Activated T-cell treated with anti-CD3 and anti-CD28 coated beads, Interleukin-2, amount 50 U/mL, for 24 hours (primary cell): ENCODE measurements at regions not wholly inside any gene's neighbourhood (a gene's known extent, or its start where the extent isn't known, plus 50 kb on each side); places are given as distances from the start of the nearest gene placed in this dataset.

Experiments
- DNase-seq: peaks from one replicate; pipeline ENCODE4 v3.0.0-alpha.2; 2020
- H3K27ac Mint-ChIP-seq: 2 replicates; pipeline ENCODE4 v1.8.0; 2020; ENCODE audit warnings: mild to moderate bottlenecking, mixed read lengths
- H3K27me3 Mint-ChIP-seq: 2 replicates; pipeline ENCODE4 v1.8.0; 2020; ENCODE audit warnings: mixed read lengths
- H3K36me3 Mint-ChIP-seq: 2 replicates; pipeline ENCODE4 v1.8.0; 2020; ENCODE audit warnings: low read depth, mixed read lengths
- H3K4me1 Mint-ChIP-seq: 2 replicates; pipeline ENCODE4 v1.8.0; 2020; ENCODE audit warnings: low read depth, mixed read lengths
- H3K4me3 Mint-ChIP-seq: 2 replicates; pipeline ENCODE4 v1.8.0; 2020; ENCODE audit warnings: mild to moderate bottlenecking, moderate library complexity, mixed read lengths
- H3K9me3 Mint-ChIP-seq: 2 replicates; pipeline ENCODE4 v1.8.0; 2020; ENCODE audit warnings: mixed read lengths

- H3K36me3 Mint-ChIP-seq = no peaks in the 10 kb centered on the region
- no peak overlapping the region for H3K27ac Mint-ChIP-seq
- no peak for DNase-seq
- H3K27me3 Mint-ChIP-seq = no peaks in the 10 kb centered on the region
- no peaks in the 10 kb centered on the region for H3K4me1 Mint-ChIP-seq
- peaks cover 15% of the 10 kb centered on the region for H3K9me3 Mint-ChIP-seq
- H3K4me3 Mint-ChIP-seq = no peak overlapping the region
Measured at GRCh38 chr14:42642787-42643186, 1036.1 kb downstream of the LRFN5 start.

GRCh38 chr14:42633504-42634095 lies 1026.9 kb downstream of the LRFN5 start:
- peaks cover 4% of the 10 kb centered on the region for H3K9me3 Mint-ChIP-seq
- DNase-seq = no peak
- no peaks in the 10 kb centered on the region for H3K36me3 Mint-ChIP-seq
- no peaks in the 10 kb centered on the region for H3K4me1 Mint-ChIP-seq
- H3K4me3 Mint-ChIP-seq = no peak overlapping the region
- H3K27ac Mint-ChIP-seq = no peak overlapping the region
- H3K27me3 Mint-ChIP-seq = no peaks in the 10 kb centered on the region

GRCh38 chr14:42629553-42629952 lies 1022.9 kb downstream of the LRFN5 start:
- Mint-ChIP-seq H3K4me1 (no peaks in the 10 kb centered on the region), H3K27ac (no peak overlapping the region), H3K36me3 (no peaks in the 10 kb centered on the region), H3K4me3 (no peak overlapping the region), H3K9me3 (peaks cover 4% of the 10 kb centered on the region), H3K27me3 (no peaks in the 10 kb centered on the region)
- no peak for DNase-seq

- Mint-ChIP-seq H3K9me3 (peaks cover 1% of the 10 kb centered on the region), H3K27me3 (no peaks in the 10 kb centered on the region), H3K4me1 (no peaks in the 10 kb centered on the region), H3K4me3 (no peak overlapping the region), H3K27ac (no peak overlapping the region), H3K36me3 (no peaks in the 10 kb centered on the region)
- no peak for DNase-seq
Measured at GRCh38 chr14:42628602-42629001, 1021.9 kb downstream of the LRFN5 start.

GRCh38 chr14:42626986-42627385 lies 1020.3 kb downstream of the LRFN5 start:
- no peak for DNase-seq
- Mint-ChIP-seq H3K4me3 (no peak overlapping the region), H3K27ac (no peak overlapping the region), H3K27me3 (no peaks in the 10 kb centered on the region), H3K4me1 (no peaks in the 10 kb centered on the region), H3K36me3 (no peaks in the 10 kb centered on the region), H3K9me3 (no peaks in the 10 kb centered on the region)

DNA sequence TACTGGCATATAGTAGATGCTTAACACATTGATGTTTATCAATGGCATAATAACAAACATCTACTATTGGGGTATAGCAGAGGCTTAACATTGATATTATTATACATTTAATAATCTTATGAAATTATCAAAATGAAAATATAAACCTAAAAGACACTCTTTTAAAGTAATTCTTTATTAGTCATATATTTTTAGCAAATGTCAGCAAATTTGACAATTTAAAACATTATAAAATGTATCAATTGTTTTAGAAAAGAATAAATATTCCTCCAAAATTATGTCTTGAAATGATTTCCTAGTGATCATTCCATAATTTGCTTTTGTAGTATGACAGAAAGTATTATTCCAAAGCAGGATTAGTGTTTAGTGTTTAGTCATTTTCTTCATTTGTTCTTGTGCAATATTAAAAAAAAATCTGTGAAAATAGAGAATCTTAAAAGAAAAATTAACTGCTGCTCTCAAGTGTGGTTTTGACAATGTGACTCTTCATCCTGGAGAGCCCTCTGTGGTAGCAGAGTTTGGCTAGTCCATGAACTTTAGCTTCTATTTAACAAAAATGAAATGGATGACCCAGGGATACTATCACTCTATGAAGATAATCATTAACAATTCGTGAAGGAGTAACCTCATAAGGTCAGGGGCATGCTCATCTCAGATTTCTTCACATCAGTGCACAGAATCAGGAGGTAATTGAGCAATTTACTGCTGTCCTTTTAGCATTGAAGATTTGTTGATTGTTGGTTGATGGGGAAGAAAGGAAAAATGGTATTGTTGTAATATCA lies 1018.5 kb downstream of the LRFN5 start:
- Mint-ChIP-seq H3K4me1 (no peaks in the 10 kb centered on the region), H3K27ac (no peak overlapping the region), H3K4me3 (no peak overlapping the region), H3K36me3 (no peaks in the 10 kb centered on the region), H3K9me3 (peaks cover under 1% of the 10 kb centered on the region), H3K27me3 (no peaks in the 10 kb centered on the region)
- DNase-seq = no peak

DNA sequence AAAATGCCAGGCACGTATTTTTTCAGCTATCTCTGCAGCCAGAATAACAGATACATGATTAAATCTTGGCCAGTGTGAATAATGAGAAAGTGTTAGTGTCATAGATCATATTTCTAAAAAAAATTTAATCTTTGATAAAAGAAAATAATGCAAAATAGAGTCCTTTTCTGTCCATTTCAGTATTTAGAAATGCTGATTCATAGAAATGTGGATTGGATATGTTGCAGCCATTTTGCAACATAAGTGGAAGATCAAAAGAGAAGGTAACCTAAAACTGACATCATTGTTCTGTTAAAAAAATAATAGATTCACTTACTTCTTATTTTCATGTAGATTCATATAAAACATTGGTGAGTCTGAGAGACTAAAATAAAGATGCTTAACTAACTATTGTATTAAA lies 1010.3 kb downstream of the LRFN5 start:
- H3K4me1 Mint-ChIP-seq = no peaks in the 10 kb centered on the region
- H3K4me3 Mint-ChIP-seq = no peak overlapping the region
- H3K36me3 Mint-ChIP-seq = no peaks in the 10 kb centered on the region
- no peak for DNase-seq
- H3K9me3 Mint-ChIP-seq = peaks cover 17% of the 10 kb centered on the region
- H3K27ac Mint-ChIP-seq = no peak overlapping the region
- no peaks in the 10 kb centered on the region for H3K27me3 Mint-ChIP-seq

- no peak overlapping the region for H3K4me3 Mint-ChIP-seq
- peaks cover 3% of the 10 kb centered on the region for H3K9me3 Mint-ChIP-seq
- H3K27ac Mint-ChIP-seq = no peak overlapping the region
- H3K36me3 Mint-ChIP-seq = no peaks in the 10 kb centered on the region
- no peaks in the 10 kb centered on the region for H3K27me3 Mint-ChIP-seq
- no peak for DNase-seq
- no peaks in the 10 kb centered on the region for H3K4me1 Mint-ChIP-seq
Measured at GRCh38 chr14:42606839-42607238, 1000.2 kb downstream of the LRFN5 start.

- Mint-ChIP-seq H3K4me1 (no peaks in the 10 kb centered on the region), H3K36me3 (no peaks in the 10 kb centered on the region), H3K27ac (no peak overlapping the region), H3K27me3 (no peaks in the 10 kb centered on the region), H3K9me3 (peaks cover 9% of the 10 kb centered on the region), H3K4me3 (no peak overlapping the region)
- no peak for DNase-seq
Measured at GRCh38 chr14:42602336-42602845, 995.7 kb downstream of the LRFN5 start.

DNA sequence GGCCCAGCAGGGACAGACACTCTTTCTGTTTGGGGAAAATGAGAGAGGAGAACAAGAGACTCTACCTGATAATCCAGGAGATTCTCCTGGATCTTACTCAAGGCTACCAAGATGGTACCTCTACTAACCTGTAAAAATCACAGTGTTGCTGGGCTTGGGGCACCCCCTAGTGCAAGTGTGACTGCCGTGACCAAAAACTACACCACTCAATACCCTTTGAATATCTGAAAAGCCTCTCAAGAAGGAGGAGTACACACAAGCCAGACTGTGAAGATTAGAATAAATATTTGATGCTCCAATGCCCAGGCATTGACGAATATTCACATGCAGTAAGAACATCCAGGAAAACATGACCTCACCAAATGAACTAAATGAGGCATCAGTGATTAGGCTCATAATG lies 965.4 kb downstream of the LRFN5 start:
- Mint-ChIP-seq H3K27me3 (no peaks in the 10 kb centered on the region), H3K9me3 (peaks cover 21% of the 10 kb centered on the region), H3K27ac (no peak overlapping the region), H3K4me3 (no peak overlapping the region), H3K36me3 (no peaks in the 10 kb centered on the region), H3K4me1 (no peaks in the 10 kb centered on the region)
- DNase-seq = no peak

DNA sequence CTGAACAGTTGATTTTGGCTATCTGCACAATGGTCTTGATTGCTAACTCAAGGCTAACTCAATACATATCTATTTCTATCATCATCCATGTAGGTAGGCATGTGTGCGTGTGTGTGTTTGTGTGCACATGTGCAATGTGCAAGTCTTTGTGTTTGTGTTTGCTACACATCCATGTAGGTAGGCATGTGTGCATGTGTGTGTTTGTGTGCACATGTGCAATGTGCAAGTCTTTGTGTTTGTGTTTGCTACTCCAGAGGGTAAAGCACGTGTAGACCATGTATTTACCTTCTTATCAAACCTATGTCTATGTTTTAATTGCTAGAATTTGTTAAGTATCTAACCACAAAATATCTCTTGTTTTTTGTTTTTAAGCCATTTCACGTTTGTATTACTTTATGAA lies 962.6 kb downstream of the LRFN5 start:
- Mint-ChIP-seq H3K4me1 (no peaks in the 10 kb centered on the region), H3K36me3 (no peaks in the 10 kb centered on the region), H3K9me3 (peaks cover 17% of the 10 kb centered on the region), H3K27ac (no peak overlapping the region), H3K27me3 (no peaks in the 10 kb centered on the region), H3K4me3 (no peak overlapping the region)
- no peak for DNase-seq

DNA sequence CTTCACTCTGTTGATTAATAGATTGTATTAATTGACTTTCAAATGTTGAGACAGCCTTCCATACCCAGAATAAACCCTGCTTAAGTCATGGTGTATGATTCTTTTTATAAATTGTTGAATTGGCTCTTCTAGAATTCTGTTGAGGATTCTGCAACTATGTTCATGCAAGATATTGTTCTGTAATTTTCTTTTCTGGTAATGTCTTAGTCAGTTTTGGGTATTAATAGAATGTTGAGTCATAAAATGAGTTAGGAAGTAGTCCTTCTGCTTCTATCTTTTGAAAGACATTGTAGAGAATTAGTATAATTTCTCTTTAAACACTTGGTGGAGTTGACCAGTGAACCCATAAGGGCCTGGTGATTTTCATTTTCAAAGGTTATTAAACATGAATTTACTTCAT lies 958.9 kb downstream of the LRFN5 start:
- Mint-ChIP-seq H3K4me3 (no peak overlapping the region), H3K36me3 (no peaks in the 10 kb centered on the region), H3K27me3 (no peaks in the 10 kb centered on the region), H3K27ac (no peak overlapping the region), H3K4me1 (no peaks in the 10 kb centered on the region), H3K9me3 (peaks cover 7% of the 10 kb centered on the region)
- no peak for DNase-seq

DNA sequence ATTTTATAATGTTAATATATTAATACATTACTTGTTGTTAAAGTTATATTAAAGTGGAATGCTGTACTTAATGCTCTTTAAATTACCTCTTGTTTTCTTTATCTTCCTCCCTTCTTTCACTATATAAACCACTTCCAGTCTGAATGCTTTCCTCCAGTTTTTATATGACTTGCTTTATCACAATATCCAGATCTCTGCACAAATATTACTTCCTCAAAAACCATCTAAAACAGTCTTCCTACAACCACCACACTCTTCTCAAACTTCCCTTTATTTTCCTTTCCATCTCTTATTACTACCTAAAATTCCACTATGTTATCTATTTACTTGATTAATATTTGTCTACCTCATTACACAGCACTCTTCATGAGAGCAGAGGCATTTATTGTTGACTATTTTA lies 956.6 kb downstream of the LRFN5 start:
- DNase-seq = no peak
- no peak overlapping the region for H3K4me3 Mint-ChIP-seq
- H3K9me3 Mint-ChIP-seq = peaks cover 5% of the 10 kb centered on the region
- no peaks in the 10 kb centered on the region for H3K27me3 Mint-ChIP-seq
- no peaks in the 10 kb centered on the region for H3K36me3 Mint-ChIP-seq
- no peak overlapping the region for H3K27ac Mint-ChIP-seq
- H3K4me1 Mint-ChIP-seq = no peaks in the 10 kb centered on the region

DNA sequence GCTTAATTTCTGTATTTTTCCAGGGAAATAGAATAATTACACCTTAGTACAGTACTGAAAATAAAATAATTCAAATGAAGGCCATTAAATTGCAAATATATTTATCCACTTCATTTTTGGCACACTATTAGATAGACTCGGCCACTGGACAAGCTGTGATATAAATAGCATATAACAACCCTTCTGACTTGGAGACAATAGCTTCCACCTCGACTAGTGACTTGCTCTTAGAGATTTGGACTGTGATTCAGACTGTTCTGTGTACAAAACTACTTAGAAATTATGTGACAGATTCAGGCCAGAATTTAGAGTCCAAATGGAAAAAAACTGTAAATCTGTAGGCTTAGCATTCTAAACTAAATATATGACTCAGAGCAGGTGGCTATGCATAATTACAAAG lies 949.9 kb downstream of the LRFN5 start:
- no peaks in the 10 kb centered on the region for H3K27me3 Mint-ChIP-seq
- peaks cover 11% of the 10 kb centered on the region for H3K9me3 Mint-ChIP-seq
- H3K4me3 Mint-ChIP-seq = no peak overlapping the region
- H3K36me3 Mint-ChIP-seq = no peaks in the 10 kb centered on the region
- H3K4me1 Mint-ChIP-seq = no peaks in the 10 kb centered on the region
- H3K27ac Mint-ChIP-seq = no peak overlapping the region
- no peak for DNase-seq

- DNase-seq = no peak
- no peak overlapping the region for H3K4me3 Mint-ChIP-seq
- H3K9me3 Mint-ChIP-seq = peaks cover 9% of the 10 kb centered on the region
- no peaks in the 10 kb centered on the region for H3K36me3 Mint-ChIP-seq
- H3K27me3 Mint-ChIP-seq = no peaks in the 10 kb centered on the region
- no peak overlapping the region for H3K27ac Mint-ChIP-seq
- no peaks in the 10 kb centered on the region for H3K4me1 Mint-ChIP-seq
Measured at GRCh38 chr14:42555365-42555764, 948.7 kb downstream of the LRFN5 start.
